ENCODE measurements at regions not wholly inside any gene's neighbourhood (a gene's known extent, or its start where the extent isn't known, plus 50 kb on each side); places are given as distances from the start of the nearest gene placed in this dataset.

DNA sequence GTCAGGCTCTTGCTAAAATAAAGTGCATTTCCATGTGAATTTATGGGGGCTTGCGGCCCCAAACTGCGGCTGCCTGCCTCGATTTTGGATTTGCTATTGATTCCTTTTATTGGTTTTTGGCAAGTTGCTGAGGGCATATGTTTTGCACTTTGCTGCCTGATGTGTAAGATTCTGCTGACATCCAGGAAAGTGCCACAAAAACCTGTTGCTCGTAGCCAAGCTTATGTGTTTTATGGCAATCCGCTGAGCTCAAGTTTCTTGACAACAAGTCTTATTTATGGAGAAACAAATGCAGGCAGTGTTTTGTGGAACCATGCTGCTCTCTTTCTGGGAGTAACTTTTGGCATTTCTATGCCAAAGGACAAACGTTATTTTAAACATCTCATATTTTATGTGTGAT is 97.3 kb upstream of the DDIT4L start:
- DNase-seq: no peak
- in situ Hi-C loops (cut with MboI; ENCODE audit: low pct_unique_long_range_greater_than_20kb, low sequenced_read_pairs): no loop called here

DNA sequence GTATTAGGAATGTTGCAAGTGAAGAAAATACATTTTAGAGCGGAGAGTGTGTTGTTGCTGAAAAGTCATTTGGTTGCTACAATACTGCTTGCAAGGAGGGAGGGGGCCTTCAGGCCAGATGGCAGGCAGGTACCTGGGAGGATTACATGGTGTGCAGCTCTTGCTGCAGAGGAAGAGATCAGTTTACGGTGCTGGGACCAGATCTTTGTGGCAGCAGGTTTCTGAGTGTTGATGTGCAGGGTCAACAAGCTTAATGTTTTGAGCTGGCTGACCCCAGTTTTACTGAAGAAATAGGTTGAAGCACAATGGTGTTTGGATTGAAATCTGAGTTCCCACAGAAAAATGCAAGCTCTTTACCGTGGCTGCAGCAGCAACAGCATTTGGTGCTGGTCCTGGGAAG is 96.4 kb upstream of the DDIT4L start:
- in situ Hi-C loops (cut with MboI; ENCODE audit: low pct_unique_long_range_greater_than_20kb, low sequenced_read_pairs): no loop called here
- DNase-seq: no peak

DNA sequence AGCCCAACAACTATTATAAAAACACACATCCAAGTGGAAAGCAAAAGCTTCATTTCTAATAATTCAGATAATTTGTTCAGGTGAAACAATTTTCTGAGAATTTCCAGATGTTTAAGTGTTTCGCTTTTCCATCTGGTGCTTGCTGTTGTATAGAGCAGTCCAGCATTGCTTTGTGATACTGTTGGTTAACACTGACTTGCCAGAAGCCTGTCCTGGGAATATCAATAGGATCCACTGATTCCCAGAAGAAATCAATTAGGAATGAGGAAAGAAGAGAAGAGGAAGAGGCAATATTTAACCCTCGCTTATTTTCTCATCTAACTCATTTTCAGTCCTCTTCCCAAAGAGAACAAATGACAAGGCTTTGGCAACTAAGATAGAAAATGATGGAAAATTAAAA is 94.9 kb upstream of the DDIT4L start:
- no peak for DNase-seq
- in situ Hi-C loops (cut with MboI; ENCODE audit: low pct_unique_long_range_greater_than_20kb, low sequenced_read_pairs): no loop called here

DNA sequence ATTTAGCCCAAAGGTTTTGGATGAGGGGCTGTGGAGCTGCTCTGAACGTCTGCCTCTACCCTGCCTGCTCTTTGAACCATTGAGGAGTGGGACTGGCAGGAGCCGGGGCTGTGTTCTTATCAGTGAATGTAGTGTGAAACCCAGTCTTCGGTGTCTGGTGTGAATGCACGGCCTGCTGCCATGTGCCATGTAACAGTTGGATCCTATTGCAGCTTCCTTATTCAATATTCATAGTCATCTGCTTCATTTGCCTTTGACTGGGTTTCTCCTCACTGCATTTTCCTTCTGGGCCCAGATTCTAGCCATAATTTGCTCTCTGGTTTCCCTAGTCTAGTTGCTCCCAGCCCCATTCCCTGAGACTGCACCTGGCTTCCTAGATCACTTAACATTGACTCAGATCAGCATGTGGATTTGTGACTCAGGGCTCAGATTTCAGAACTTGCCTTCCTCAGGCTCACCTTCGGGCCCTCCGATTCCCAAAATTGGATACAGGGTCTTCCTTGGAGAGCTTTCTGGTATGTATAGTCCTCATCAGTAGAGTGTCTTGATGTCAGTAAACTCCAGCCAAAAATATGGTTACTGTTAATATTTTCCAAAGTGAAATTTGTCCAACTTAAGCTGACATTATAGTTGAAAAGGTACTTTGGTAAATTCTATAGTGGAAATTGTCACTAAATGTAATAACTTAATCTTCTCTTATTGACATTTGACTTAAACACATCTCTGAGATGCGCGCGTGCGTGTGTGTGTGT is 94.0 kb upstream of the DDIT4L start:
- in situ Hi-C loops (cut with MboI; ENCODE audit: low pct_unique_long_range_greater_than_20kb, low sequenced_read_pairs): no loop called here

DNA sequence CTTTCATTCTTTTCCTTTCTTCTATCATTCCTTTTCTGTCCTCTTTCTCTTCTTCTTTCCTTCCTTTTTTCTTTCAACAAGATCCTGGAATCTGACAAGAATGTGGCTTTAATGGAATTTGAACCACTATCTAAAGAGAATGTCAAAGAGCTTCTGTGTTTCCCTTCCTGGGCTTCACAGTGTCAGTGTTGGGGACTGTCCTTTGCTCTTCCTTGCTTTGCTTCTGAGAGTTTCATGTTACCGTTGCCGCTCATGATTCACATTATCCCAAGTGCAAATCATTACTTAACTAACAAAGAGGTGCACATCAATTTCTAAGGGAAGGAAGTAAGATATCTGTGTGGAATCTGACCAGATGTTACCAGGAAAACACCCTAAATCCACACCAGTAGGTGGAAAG is 90.5 kb upstream of the DDIT4L start:
- in situ Hi-C loops (cut with MboI; ENCODE audit: low pct_unique_long_range_greater_than_20kb, low sequenced_read_pairs): no loop called here
- DNase-seq: no peak

More for the DNA sequence above, 94.0 kb upstream of the DDIT4L start:
- no peak for DNase-seq

DNA sequence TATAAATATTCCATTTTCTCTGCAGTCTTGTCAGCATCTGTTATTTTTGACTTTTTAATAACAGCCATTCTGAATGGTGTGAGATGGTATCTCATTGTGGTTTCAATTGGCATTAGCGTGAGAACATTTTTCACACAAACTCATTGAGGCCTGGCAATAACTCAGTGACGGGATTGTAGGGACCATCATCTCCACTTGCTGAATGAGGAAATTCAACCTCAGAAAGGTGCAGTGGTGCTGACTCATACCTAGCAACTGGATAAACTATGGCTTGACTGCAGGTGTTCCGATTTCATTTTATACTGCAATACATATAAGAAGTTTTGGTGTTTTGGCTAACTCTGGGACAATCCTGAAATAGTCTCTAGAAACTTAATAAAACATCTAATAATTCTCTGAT is 88.3 kb upstream of the DDIT4L start:
- in situ Hi-C loops (cut with MboI; ENCODE audit: low pct_unique_long_range_greater_than_20kb, low sequenced_read_pairs): no loop called here
- no peak for DNase-seq

DNA sequence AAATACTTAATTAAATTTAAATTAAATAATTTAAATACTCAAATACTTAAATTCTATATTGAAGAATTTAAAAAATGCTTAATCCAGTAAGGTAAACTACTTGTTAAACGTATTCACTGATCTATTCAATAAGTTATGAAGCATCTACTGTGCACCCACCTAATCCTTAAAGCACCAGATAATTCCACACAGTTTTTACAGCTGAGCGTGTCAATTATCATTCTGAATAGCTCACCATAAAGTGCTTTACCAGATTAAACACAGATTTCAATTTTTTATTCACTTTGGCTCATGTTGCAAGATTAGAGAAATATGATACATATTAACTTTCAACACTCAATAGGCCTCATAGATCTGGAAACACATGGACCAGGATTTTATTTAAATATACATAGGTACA is 79.2 kb upstream of the DDIT4L start:
- in situ Hi-C loops (cut with MboI; ENCODE audit: low pct_unique_long_range_greater_than_20kb, low sequenced_read_pairs): no loop called here
- no peak for DNase-seq

DNA sequence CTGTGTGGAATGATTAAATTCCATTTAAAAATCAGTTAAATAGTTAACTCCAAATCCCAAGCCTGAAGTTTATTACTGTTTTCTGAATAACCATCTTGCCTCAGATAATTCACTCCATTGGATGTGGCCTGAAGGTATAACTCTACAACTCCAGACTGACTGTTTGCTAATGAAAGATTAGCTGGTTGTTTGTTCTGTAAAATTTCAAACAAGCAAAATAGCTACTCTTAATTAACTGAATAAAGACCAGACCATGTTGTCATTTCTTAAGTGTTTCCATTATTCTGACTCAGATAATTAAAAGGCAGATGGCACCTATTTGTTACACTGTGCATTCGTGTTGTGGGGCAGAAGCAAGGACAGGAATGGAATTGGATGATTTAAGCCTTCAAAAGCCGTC is 78.5 kb upstream of the DDIT4L start:
- DNase-seq: no peak

DNA sequence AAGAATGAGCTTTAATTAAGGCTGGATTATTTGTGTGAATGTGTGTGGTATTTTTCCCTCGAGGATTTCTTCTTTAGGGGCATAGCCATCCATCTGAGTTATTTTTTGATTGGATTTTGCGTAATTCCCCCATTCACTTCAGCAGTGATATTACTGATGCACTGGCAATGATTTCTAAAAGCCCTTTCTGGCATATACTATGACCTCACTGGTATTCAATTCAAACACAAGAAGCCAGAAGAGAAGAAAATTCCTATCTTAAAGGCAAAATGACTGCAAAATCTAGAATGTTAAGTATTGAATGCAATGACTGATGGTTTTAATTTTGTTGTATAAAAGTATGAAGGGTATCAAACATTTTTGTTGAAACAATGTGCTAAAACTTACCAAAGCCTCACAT is 71.1 kb upstream of the DDIT4L start:
- in situ Hi-C loops (cut with MboI; ENCODE audit: low pct_unique_long_range_greater_than_20kb, low sequenced_read_pairs): no loop called here
- no peak for DNase-seq

More for the DNA sequence above, 78.5 kb upstream of the DDIT4L start:
- in situ Hi-C loops (cut with MboI; ENCODE audit: low pct_unique_long_range_greater_than_20kb, low sequenced_read_pairs): no loop called here

DNA sequence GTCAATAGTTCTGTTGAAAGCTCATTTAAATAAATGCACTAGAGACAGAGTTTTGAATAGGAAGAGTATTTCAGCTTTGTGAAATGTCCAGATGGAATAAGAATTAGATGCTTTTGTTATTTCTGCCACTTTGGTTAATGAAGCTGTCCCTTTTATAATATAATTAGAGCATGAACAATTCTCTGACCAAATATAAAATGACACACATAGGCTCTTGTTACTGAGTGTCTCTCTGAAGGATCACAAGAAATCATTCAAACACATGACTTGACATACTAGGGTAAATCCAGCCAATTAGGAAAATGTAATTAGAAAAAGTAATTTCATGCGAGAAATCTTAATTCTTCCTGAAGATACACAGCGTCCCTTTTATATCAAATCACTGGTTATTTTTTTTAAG is 68.4 kb upstream of the DDIT4L start:
- in situ Hi-C loops (cut with MboI; ENCODE audit: low pct_unique_long_range_greater_than_20kb, low sequenced_read_pairs): no loop called here
- DNase-seq: no peak

DNA sequence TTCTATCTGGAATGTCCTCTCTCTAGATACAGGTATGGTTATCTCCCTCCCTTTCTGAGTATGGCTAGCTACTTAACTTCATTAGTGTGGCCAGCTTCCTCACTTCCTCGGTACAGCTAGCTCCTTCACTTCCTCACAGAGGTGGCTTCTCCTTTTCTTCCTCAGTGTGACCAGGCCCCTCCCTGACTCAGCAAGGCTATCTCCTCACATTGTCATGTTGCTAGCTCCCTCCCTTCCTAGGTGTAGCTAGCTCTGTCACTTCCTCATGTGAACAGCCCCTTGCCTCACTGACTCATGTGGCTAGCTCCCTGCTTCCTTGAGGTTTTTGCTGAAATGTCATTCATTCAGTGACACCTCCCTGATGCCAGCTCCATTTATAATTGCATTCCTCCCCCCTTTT is 67.3 kb upstream of the DDIT4L start:
- DNase-seq: peak; percentile 19
- in situ Hi-C loops (cut with MboI; ENCODE audit: low pct_unique_long_range_greater_than_20kb, low sequenced_read_pairs): no loop called here

DNA sequence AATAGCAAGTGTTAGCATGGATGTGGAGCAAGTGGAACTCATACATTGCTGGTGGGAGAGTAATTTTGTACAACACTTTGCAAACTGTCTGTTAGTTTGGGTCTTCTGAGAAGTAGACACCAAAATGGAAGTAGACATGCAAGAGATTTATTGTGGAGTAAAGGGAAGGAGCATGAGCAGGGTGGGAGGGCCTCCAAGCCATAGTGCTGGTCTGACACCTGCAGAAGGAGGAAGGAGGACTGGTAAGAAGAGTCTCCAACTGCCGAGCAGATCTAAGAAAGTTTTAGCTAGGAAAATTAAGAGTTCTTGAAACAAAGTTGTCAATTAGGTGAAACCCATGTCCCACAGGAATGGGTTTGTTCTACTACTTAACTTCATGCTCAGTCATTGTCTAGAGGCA is 64.0 kb upstream of the DDIT4L start:
- no peak for DNase-seq
- in situ Hi-C loops (cut with MboI; ENCODE audit: low pct_unique_long_range_greater_than_20kb, low sequenced_read_pairs): no loop called here

DNA sequence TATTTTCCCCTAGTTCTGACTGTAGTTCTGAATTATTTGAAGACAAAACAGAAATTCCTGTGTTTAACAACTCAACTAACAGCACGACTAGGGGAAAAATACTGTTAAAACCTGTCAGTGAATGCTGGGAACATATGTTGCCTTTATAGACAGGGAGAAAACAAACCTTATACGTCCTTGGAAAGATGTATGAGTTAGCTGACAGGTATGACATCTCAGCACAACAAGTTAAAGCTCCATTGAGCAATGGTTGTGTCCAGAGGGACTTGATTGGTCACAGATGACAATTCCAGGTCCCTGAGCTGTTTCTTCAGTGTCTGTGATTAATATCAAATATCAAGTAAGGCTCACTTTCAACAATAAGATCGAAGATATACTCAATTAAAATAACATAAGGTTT is 58.2 kb upstream of the DDIT4L start:
- DNase-seq: no peak
- in situ Hi-C loops (cut with MboI; ENCODE audit: low pct_unique_long_range_greater_than_20kb, low sequenced_read_pairs): no loop called here

DNA sequence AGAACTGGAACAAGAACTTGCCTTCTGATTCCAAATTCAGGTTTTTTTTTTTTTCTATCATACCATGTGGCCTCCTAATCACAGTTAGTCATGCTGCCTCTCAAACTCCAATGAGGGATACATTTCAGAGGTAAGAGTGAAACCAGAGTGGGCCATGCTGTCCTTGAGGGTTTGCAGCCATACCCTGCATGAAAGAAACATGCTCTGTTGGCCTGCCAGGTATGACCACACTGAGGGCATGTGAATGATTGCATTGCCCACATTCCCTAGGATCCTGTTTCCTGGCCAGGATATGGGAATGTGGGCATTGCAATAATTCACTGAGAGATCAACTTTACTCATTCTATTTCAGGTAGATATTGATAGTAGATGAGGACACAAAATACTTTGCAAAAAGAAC is 56.4 kb upstream of the DDIT4L start:
- in situ Hi-C loops (cut with MboI; ENCODE audit: low pct_unique_long_range_greater_than_20kb, low sequenced_read_pairs): no loop called here
- DNase-seq: no peak

DNA sequence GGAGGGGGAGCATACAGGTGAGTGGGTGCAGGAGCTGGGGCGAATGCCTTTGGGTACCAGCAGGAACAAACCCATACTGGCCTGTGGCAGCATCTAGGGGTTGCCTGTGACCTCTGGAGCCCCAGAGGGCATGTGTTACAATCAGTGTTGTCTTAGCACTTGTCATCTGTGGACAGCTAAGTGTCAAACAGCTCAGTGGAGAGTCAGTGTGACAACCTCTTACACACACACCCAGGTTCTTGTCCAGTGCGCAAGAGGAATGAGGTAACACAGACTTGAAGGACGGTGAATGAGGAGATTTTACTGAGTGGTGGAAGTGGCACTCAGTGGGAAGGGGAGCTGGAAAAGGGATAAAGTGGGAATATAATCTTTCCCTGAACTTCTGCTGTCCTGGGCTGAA is 54.1 kb upstream of the DDIT4L start:
- in situ Hi-C loops (cut with MboI; ENCODE audit: low pct_unique_long_range_greater_than_20kb, low sequenced_read_pairs): no loop called here
- no peak for DNase-seq
